ENCODE measurements at regions not wholly inside any gene's neighbourhood (a gene's known extent, or its start where the extent isn't known, plus 50 kb on each side); places are given as distances from the start of the nearest gene placed in this dataset.
"Not testable (repeated sequence)": the region's sequence is repeated elsewhere in the genome, so short reads cannot be mapped to it uniquely, and the experiment has no call there.

DNA sequence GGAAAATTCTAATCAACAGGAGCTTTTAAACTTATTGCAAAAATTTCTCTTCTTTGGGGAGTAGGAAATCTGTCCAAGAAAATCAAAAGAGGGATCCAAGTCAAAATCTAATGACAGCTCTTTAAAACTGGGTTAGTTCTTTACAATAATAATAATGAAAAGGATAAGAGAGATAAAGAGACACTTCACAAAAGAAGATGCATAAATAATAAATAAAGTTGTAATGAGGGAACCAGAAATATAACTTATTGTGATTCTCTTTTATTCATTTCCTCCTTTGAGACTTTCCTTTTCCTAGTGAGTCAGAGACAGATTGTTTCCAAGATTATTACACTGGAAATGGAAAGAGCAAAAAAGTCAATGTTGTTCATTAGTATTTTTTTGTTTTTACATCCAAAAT, 1029.3 kb downstream of the PCDH17 start:
- no peaks in the 10 kb centered on the region for H3K4me1 Mint-ChIP-seq (ENCODE audit: low read depth)
- no peaks in the 10 kb centered on the region for H3K36me3 Mint-ChIP-seq (ENCODE audit: low read depth)

DNA sequence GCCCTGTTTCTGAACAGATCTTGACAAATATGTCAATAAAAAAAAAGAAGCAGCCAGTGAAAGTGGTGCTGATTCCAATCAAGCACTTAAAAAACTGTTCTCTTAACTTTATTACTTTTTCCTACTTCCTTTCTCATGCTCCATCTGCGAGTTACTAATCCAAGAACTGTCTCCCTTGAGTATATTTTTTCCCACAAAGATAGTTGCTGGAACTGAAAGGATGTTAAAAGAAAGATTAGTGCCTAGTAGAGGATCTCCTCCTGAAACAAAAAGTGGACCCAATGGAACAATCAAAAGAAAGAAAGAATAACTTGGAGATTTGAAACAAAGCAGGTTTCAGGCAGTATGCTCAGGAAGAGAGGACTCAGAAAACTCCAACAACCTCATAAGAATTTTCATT, 1034.8 kb downstream of the PCDH17 start:
- intact Hi-C loops (cut with micrococcal nuclease) = no loop called here
- no peak overlapping the region for H3K4me3 Mint-ChIP-seq (ENCODE audit: low read depth)
- no peak for DNase-seq (ENCODE audit: low spot score)
- no peaks in the 10 kb centered on the region for H3K4me1 Mint-ChIP-seq (ENCODE audit: low read depth)
- no peaks in the 10 kb centered on the region for H3K36me3 Mint-ChIP-seq (ENCODE audit: low read depth)
- no peaks in the 10 kb centered on the region for H3K27me3 Mint-ChIP-seq (ENCODE audit: low read depth)
- peaks cover 14% of the 10 kb centered on the region for H3K9me3 Mint-ChIP-seq
- no peak overlapping the region for H3K27ac Mint-ChIP-seq

More for the DNA sequence above, 1029.3 kb downstream of the PCDH17 start:
- intact Hi-C loops (cut with micrococcal nuclease) = no loop called here
- DNase-seq (ENCODE audit: low spot score) = no peak
- H3K27ac Mint-ChIP-seq = no peak overlapping the region
- no peak overlapping the region for H3K4me3 Mint-ChIP-seq (ENCODE audit: low read depth)
- no peaks in the 10 kb centered on the region for H3K27me3 Mint-ChIP-seq (ENCODE audit: low read depth)
- peaks cover 31% of the 10 kb centered on the region for H3K9me3 Mint-ChIP-seq

DNA sequence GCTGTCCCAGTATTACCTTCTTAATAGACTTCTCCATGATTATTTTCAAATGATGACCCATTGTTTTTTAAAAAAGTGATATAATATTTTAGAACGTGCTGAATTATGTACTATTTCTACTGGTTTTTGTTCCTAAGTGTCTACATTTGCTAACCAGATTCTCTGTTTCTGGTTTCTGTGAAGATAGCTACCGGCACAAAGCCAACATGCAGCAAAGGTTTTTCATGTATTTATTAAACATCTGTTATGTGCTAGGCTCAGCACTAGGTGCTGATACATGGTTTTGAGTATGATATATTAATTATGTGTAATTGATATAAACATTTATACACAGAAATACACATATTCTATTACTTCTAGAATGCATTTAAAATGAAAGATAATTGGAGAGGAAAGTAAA, 1035.6 kb downstream of the PCDH17 start:
- no peak for DNase-seq (ENCODE audit: low spot score)
- Mint-ChIP-seq H3K27ac (no peak overlapping the region), H3K4me3 (ENCODE audit: low read depth) (no peak overlapping the region), H3K4me1 (ENCODE audit: low read depth) (no peaks in the 10 kb centered on the region), H3K27me3 (ENCODE audit: low read depth) (no peaks in the 10 kb centered on the region), H3K9me3 (peaks cover 11% of the 10 kb centered on the region), H3K36me3 (ENCODE audit: low read depth) (no peaks in the 10 kb centered on the region)
- intact Hi-C loops (cut with micrococcal nuclease) = no loop called here

DNA sequence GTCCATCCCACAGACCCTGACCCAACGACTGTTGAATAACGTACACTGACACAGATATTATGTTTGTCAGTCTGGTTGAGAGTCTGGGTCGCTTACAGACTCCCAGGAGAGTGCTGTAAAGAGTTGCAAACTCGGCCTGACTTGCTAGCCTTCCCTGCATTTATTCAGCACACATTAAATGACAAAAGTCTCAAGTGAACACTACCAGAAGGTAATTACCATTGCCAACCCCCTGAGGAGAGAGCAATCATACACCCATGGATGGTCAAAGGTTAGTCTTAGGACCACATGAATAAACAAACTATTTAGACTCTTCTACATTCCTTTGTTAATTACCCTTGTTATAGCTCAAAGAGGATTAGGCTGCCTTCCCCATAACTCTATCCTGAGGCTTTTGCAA, 1048.6 kb downstream of the PCDH17 start:
- DNase-seq (ENCODE audit: low spot score) = no peak
- Mint-ChIP-seq H3K27ac (no peak overlapping the region), H3K27me3 (ENCODE audit: low read depth) (no peaks in the 10 kb centered on the region), H3K4me3 (ENCODE audit: low read depth) (no peak overlapping the region), H3K9me3 (peaks cover 39% of the 10 kb centered on the region), H3K36me3 (ENCODE audit: low read depth) (no peaks in the 10 kb centered on the region), H3K4me1 (ENCODE audit: low read depth) (no peaks in the 10 kb centered on the region)
- intact Hi-C loops (cut with micrococcal nuclease) = no loop called here

DNA sequence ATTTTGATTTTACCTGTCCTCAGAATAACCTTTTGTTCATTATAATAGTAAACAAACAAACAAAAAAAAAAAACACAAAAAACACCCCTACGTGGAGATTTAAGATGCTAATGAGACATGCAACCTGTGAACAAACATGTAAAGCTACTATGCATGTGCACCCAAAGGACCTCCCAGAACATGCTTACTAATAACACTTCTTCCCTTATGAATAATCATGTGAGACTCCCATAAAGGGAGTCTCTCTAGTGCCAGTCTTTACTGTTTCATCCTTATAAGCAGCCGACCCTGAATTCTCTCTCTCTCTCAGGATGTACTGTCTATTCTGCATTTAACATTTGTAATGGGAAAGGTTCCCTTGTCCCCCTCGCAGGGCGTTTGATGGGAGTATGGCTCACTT, 1051.1 kb downstream of the PCDH17 start:
- Mint-ChIP-seq H3K27me3 (ENCODE audit: low read depth) (no peaks in the 10 kb centered on the region), H3K27ac (no peak overlapping the region), H3K9me3 (peaks cover 42% of the 10 kb centered on the region), H3K4me3 (ENCODE audit: low read depth) (no peak overlapping the region), H3K4me1 (ENCODE audit: low read depth) (no peaks in the 10 kb centered on the region), H3K36me3 (ENCODE audit: low read depth) (no peaks in the 10 kb centered on the region)
- DNase-seq (ENCODE audit: low spot score) = no peak
- intact Hi-C loops (cut with micrococcal nuclease) = no loop called here

DNA sequence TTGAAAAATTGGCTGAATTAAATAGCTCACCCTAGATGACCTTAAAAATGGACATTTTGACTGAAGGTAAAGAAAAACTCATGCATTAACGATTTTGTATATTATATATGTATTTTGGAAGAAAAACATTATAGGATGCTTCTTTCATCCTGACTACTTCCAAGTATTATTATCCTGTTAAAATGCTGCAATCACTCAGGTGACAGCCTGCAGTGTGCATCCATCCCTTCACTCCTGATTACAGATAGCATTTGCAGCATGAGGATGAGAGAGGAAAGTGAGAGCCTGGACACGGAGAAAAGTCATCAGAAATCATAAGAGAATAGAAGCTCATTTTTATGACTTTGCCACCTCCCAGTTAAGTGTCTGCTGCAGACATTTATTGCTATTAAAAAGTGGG, 1055.6 kb downstream of the PCDH17 start:
- no peaks in the 10 kb centered on the region for H3K36me3 Mint-ChIP-seq (ENCODE audit: low read depth)
- H3K4me3 Mint-ChIP-seq (ENCODE audit: low read depth) = no peak overlapping the region
- no peak for DNase-seq (ENCODE audit: low spot score)
- no peak overlapping the region for H3K27ac Mint-ChIP-seq
- peaks cover 42% of the 10 kb centered on the region for H3K9me3 Mint-ChIP-seq
- H3K4me1 Mint-ChIP-seq (ENCODE audit: low read depth) = no peaks in the 10 kb centered on the region
- H3K27me3 Mint-ChIP-seq (ENCODE audit: low read depth) = no peaks in the 10 kb centered on the region
- intact Hi-C loops (cut with micrococcal nuclease) = no loop called here

DNA sequence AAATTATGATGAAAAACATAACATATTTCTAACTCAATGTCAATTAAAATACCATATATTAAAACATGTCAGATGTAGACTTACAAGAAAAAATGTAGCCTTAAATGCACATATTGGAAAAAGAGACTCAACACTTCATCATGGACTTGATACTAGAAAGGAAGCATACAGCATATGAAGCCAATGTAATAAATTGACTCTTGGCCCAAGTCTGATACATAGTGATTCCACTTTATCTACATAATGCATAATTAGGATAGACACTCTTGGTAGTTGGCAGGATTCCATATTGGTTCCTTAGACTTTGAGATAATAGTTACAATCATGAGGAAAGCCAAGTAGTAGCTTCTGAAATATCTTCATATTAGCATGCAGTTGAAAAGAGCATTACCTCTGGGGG, 1067.0 kb downstream of the PCDH17 start:
- Mint-ChIP-seq H3K27me3 (ENCODE audit: low read depth) (no peaks in the 10 kb centered on the region), H3K4me1 (ENCODE audit: low read depth) (no peaks in the 10 kb centered on the region), H3K4me3 (ENCODE audit: low read depth) (no peak overlapping the region), H3K9me3 (peaks cover 14% of the 10 kb centered on the region), H3K27ac (no peak overlapping the region), H3K36me3 (ENCODE audit: low read depth) (no peaks in the 10 kb centered on the region)
- intact Hi-C loops (cut with micrococcal nuclease) = no loop called here
- DNase-seq (ENCODE audit: low spot score) = no peak

DNA sequence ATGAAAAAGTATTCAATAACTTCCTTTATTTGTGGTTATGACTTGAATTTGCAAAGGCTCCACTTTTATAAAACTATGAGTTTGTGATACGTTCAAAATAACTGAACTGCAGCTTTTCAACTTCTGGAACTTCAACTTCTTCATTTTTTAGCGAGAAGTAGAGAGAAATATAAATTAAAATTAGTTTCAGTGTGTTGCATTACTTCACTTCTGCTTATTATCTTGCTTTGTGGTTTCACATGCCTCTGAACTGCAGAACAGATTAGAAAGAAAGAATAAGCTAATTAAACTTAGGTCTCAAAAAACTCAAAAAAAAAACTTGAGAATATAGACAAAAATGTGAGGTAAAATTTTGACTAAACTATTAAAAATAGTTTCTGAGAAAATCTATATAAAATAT, 1073.4 kb downstream of the PCDH17 start:
- DNase-seq (ENCODE audit: low spot score) = no peak
- Mint-ChIP-seq H3K27ac (no peak overlapping the region), H3K4me1 (ENCODE audit: low read depth) (no peaks in the 10 kb centered on the region), H3K27me3 (ENCODE audit: low read depth) (no peaks in the 10 kb centered on the region), H3K36me3 (ENCODE audit: low read depth) (no peaks in the 10 kb centered on the region), H3K4me3 (ENCODE audit: low read depth) (no peak overlapping the region), H3K9me3 (peaks cover 13% of the 10 kb centered on the region)
- intact Hi-C loops (cut with micrococcal nuclease) = no loop called here

DNA sequence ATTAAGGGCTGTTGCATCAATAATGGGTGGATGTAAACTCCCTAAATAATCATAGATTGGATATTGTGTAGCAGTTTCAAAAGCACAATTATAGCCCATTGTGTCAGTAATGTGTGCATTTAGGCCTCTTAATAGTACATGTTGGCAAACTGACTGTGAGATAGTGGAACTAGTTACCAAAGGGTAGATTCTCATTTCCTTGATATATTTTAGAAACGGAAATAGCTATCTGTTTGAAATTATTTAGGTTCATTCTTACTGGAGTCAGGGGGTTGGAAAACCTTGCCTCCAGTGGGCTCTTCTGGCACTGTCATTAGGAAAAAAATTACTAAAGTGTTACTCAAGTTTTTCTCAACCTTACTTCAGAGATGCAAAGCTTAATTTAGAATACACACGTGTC, 1074.9 kb downstream of the PCDH17 start:
- no peaks in the 10 kb centered on the region for H3K27me3 Mint-ChIP-seq (ENCODE audit: low read depth)
- no peaks in the 10 kb centered on the region for H3K4me1 Mint-ChIP-seq (ENCODE audit: low read depth)
- H3K27ac Mint-ChIP-seq = no peak overlapping the region
- intact Hi-C loops (cut with micrococcal nuclease) = no loop called here
- H3K36me3 Mint-ChIP-seq (ENCODE audit: low read depth) = no peaks in the 10 kb centered on the region
- DNase-seq (ENCODE audit: low spot score) = no peak
- H3K9me3 Mint-ChIP-seq = peaks cover 24% of the 10 kb centered on the region
- no peak overlapping the region for H3K4me3 Mint-ChIP-seq (ENCODE audit: low read depth)

DNA sequence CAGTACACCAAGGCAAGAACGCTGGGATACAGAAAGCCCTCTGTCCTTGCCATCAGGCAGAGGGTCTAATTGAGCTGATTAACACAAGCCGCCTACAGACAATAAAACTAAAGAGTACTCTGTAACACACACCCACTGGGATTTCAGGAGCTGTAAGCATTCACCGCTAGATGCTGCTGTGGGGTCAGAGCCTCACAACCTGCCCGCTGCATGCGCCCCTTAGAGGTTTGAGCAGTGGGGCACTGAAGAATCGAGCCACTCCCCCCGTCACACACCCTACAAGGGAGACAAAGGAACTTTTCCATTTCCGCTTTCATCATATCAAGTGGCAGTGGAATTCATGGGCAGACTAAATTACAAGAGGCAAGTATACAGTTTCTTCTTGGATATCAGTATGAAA, 1080.6 kb downstream of the PCDH17 start:
- Mint-ChIP-seq H3K36me3 (ENCODE audit: low read depth) (no peaks in the 10 kb centered on the region), H3K9me3 (peaks cover 49% of the 10 kb centered on the region), H3K27me3 (ENCODE audit: low read depth) (no peaks in the 10 kb centered on the region), H3K4me1 (ENCODE audit: low read depth) (no peaks in the 10 kb centered on the region), H3K4me3 (ENCODE audit: low read depth) (no peak overlapping the region), H3K27ac (no peak overlapping the region)
- DNase-seq (ENCODE audit: low spot score) = no peak
- intact Hi-C loops (cut with micrococcal nuclease) = no loop called here

DNA sequence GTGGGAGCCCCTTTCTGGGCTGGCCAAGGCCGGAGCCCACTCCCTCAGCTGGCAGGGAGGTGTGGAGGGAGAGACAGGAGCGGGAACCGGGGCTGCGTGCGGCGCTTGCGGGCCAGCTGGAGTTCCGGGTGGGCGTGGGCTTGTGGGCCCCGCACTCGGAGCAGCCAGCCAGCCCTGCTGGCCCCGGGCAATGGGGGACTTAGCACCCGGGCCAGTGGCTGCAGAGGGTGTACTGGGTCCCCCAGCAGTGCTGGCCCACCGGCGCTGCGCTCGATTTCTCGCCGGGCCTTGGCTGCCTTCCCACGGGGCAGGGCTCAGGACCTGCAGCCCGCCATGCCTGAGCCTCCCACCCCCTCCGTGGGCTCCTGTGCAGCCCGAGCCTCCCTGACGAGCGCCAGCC, 1082.5 kb downstream of the PCDH17 start:
- H3K9me3 Mint-ChIP-seq = peaks cover 45% of the 10 kb centered on the region
- DNase-seq (ENCODE audit: low spot score); intact Hi-C loops (cut with micrococcal nuclease); H3K4me1 Mint-ChIP-seq (ENCODE audit: low read depth); H3K36me3 Mint-ChIP-seq (ENCODE audit: low read depth); H3K27me3 Mint-ChIP-seq (ENCODE audit: low read depth); H3K4me3 Mint-ChIP-seq (ENCODE audit: low read depth); H3K27ac Mint-ChIP-seq: not testable (repeated sequence)

DNA sequence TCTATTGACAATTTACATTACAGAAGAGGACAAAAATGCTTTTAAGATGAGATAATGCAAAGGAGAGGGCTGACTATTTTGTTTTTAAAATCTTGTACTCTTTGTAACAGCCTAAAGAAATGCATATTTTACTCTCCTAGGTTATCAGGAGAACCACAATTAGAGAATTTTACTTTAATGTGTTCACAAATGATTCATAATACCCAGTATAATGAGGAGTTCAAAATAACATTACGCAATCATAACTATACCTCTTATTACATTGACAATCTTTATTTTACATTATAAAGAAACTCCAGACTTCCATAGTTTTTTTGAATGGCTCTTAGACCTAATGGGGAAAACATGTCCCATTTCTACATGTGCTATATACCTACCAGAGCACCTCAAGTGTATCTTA, 1089.7 kb downstream of the PCDH17 start:
- intact Hi-C loops (cut with micrococcal nuclease) = no loop called here
- H3K27me3 Mint-ChIP-seq (ENCODE audit: low read depth) = no peaks in the 10 kb centered on the region
- no peaks in the 10 kb centered on the region for H3K4me1 Mint-ChIP-seq (ENCODE audit: low read depth)
- no peaks in the 10 kb centered on the region for H3K36me3 Mint-ChIP-seq (ENCODE audit: low read depth)
- no peak overlapping the region for H3K4me3 Mint-ChIP-seq (ENCODE audit: low read depth)
- DNase-seq (ENCODE audit: low spot score) = no peak
- H3K27ac Mint-ChIP-seq = no peak overlapping the region
- H3K9me3 Mint-ChIP-seq = peaks cover 11% of the 10 kb centered on the region

DNA sequence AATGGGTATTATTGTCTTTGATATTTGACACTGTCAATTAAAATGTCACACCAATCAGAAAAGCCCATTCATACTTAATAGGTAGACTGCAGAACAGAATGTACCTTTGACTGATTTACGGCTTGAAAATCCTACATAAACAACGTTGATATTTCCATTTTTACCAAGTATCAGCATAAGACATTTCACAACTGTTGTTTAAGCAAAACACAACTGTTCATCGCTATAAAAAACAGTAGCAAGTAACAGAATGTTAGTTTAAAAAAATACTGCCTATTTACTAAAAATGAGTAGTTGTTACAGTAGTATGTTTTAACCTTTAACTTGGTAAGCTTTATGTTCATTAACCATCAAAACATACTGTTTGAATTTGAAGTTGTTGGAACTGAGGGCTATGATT, 1096.6 kb downstream of the PCDH17 start:
- H3K4me3 Mint-ChIP-seq (ENCODE audit: low read depth) = no peak overlapping the region
- H3K27ac Mint-ChIP-seq = no peak overlapping the region
- H3K27me3 Mint-ChIP-seq (ENCODE audit: low read depth) = no peaks in the 10 kb centered on the region
- DNase-seq (ENCODE audit: low spot score) = no peak
- no peaks in the 10 kb centered on the region for H3K4me1 Mint-ChIP-seq (ENCODE audit: low read depth)
- no peaks in the 10 kb centered on the region for H3K36me3 Mint-ChIP-seq (ENCODE audit: low read depth)
- intact Hi-C loops (cut with micrococcal nuclease) = no loop called here
- H3K9me3 Mint-ChIP-seq = peaks cover 5% of the 10 kb centered on the region

DNA sequence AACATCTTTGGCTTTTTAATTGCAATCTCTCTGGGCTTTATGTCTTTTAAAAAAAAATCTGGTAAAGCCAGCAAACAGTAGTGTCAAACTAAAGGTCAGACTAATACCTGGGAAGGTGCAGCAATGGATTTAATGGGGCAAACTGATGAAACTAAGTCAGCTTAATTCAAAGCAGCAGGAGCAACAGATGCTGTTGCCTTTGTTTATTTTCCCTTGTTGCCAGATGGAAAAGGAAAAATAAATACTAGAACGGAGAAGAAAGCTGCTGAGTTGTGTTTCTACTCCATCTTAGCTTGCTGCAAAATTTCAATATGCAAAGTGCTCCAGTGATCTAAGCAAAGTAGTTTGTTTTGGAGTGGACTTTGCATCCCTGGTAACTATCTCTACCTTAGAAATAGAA, 1097.8 kb downstream of the PCDH17 start:
- Mint-ChIP-seq H3K4me1 (ENCODE audit: low read depth) (no peaks in the 10 kb centered on the region), H3K27me3 (ENCODE audit: low read depth) (no peaks in the 10 kb centered on the region), H3K27ac (no peak overlapping the region), H3K9me3 (peaks cover 6% of the 10 kb centered on the region), H3K4me3 (ENCODE audit: low read depth) (no peak overlapping the region), H3K36me3 (ENCODE audit: low read depth) (no peaks in the 10 kb centered on the region)
- DNase-seq (ENCODE audit: low spot score) = no peak
- intact Hi-C loops (cut with micrococcal nuclease) = no loop called here

All from activated T-helper 2 cell treated with anti-CD3 and anti-CD28 coated beads, Interferon-gamma antibody, Interleukin-2, Interleukin-4, amounts not matched to agents 10 μg/mL and 5 μg/mL and 100 μg/mL, durations not matched to agents 14 hours and 24 hours and 36 hours (primary cell).